ENCODE measurements at regions not wholly inside any gene's neighbourhood (a gene's known extent, or its start where the extent isn't known, plus 50 kb on each side); places are given as distances from the start of the nearest gene placed in this dataset.

- Histone ChIP-seq H3K36me3 (ENCODE audit: low read depth, low read length) (no peaks in the 10 kb centered on the region), H2AFZ (ENCODE audit: low read length) (no peak overlapping the region), H3K27ac (ENCODE audit: low read length) (no peak overlapping the region), H3K9me3 (ENCODE audit: low read length) (no peaks in the 10 kb centered on the region), H3F3A (ENCODE audit: low read length, unreplicated experiment) (no peaks in the 10 kb centered on the region), H4K20me1 (ENCODE audit: low read length) (no peaks in the 10 kb centered on the region), H3K9ac (ENCODE audit: low read length) (no peak overlapping the region), H3K79me2 (ENCODE audit: low read length) (no peaks in the 10 kb centered on the region), H3K9me2 (replicated peaks; ENCODE audit: low read length) (no peaks in the 10 kb centered on the region), H3K4me3 (ENCODE audit: low read length) (no peak overlapping the region), H3K4me2 (ENCODE audit: low read length) (no peak overlapping the region), H3K4me1 (ENCODE audit: insufficient read depth, low read length) (no peaks in the 10 kb centered on the region), H3K27me3 (ENCODE audit: low read length) (0 out of 2 replicates have a peak, but pooled peaks cover 6% of the 10 kb centered on the region)
- ATAC-seq (no peak), DNase-seq (no peak)
- intact Hi-C loops (cut with micrococcal nuclease): no loop called here
- ChIA-PET CTCF (no interaction called here), POLR2A (ENCODE audit: unreplicated experiment) (no interaction called here)
- no peak for TF ChIP-seq EZH2 (IDR thresholded peaks at IDR 0.05; ENCODE audit: low read length, unreplicated experiment)
- no peak for TF ChIP-seq CTCF (conservative IDR thresholded peaks at IDR 0.05; ENCODE audit: low read depth, low read length)
- no peak for TF ChIP-seq EZH2phosphoT487 (IDR thresholded peaks at IDR 0.05; ENCODE audit: borderline replicate concordance, low read length)
- no TSS peak for BruUV-seq (replicated peaks)
Measured at GRCh38 chr12:24463375-24463774, 485.5 kb downstream of the BCAT1 start.

DNA sequence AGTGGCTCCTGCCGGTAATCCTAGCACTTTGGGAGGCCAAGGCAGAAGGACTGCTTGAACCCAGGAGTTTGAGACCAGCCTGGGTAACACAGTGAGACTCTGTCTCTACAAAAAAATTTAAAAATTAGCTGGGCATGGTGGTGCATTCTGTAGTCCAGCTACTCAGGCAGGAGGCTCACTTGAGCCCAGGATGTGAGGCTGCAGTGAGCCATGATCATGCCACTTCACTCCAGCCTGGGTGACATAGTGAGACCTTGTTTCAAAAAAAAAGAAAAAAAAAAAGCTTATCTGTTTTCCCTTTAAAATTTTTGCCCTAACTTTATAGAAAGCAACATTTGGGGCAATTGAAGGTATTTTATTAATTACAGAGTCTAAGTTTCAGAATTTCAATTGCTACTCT lies 486.0 kb downstream of the BCAT1 start:
- no peaks in the 10 kb centered on the region for H3F3A ChIP-seq (ENCODE audit: low read length, unreplicated experiment)
- ChIA-PET POLR2A (ENCODE audit: unreplicated experiment) (no interaction called here), CTCF (no interaction called here)

DNA sequence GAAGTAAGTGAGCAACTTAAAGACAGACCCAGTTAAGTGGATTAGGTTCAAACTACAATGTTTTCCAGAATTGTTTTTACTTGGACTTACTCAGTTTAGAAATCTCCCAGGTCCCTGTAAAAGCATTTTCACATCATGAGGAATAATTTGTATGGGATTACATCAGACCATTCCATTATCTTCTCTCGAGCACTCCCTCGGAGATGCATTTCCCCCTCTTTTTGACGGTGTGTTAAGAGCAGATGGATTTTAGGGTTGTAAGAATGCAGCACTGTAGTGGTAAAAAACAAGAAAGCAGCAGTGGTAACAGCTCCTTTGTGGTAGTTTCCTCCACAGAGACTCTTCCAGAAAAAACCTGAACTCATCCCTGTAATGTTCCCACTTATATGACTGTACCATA lies 488.4 kb downstream of the BCAT1 start:
- Histone ChIP-seq H4K20me1 (ENCODE audit: low read length) (no peaks in the 10 kb centered on the region), H3K9ac (ENCODE audit: low read length) (no peak overlapping the region), H3K4me2 (ENCODE audit: low read length) (no peak overlapping the region), H3K4me1 (ENCODE audit: insufficient read depth, low read length) (no peaks in the 10 kb centered on the region), H3K27ac (ENCODE audit: low read length) (no peak overlapping the region), H3K36me3 (ENCODE audit: low read depth, low read length) (no peaks in the 10 kb centered on the region), H2AFZ (ENCODE audit: low read length) (no peak overlapping the region), H3K79me2 (ENCODE audit: low read length) (no peaks in the 10 kb centered on the region), H3F3A (ENCODE audit: low read length, unreplicated experiment) (no peaks in the 10 kb centered on the region), H3K9me2 (replicated peaks; ENCODE audit: low read length) (no peaks in the 10 kb centered on the region), H3K27me3 (ENCODE audit: low read length) (peaks cover 10% of the 10 kb centered on the region), H3K9me3 (ENCODE audit: low read length) (no peaks in the 10 kb centered on the region), H3K4me3 (ENCODE audit: low read length) (no peak overlapping the region)
- no peak for ATAC-seq
- POLR2A ChIA-PET (ENCODE audit: unreplicated experiment): no interaction called here
- intact Hi-C loops (cut with micrococcal nuclease): no loop called here
- BruUV-seq (replicated peaks): no TSS peak
- CTCF ChIA-PET: no interaction called here
- DNase-seq: no peak
- TF ChIP-seq EZH2phosphoT487 (IDR thresholded peaks at IDR 0.05; ENCODE audit: borderline replicate concordance, low read length) (no peak), EZH2 (IDR thresholded peaks at IDR 0.05; ENCODE audit: low read length, unreplicated experiment) (no peak), CTCF (conservative IDR thresholded peaks at IDR 0.05; ENCODE audit: low read depth, low read length) (no peak)

More for the DNA sequence above, 486.0 kb downstream of the BCAT1 start:
- Histone ChIP-seq H3K4me1 (ENCODE audit: insufficient read depth, low read length) (no peaks in the 10 kb centered on the region), H3K9ac (ENCODE audit: low read length) (no peak overlapping the region), H3K9me2 (replicated peaks; ENCODE audit: low read length) (no peaks in the 10 kb centered on the region), H3K36me3 (ENCODE audit: low read depth, low read length) (no peaks in the 10 kb centered on the region), H3K4me3 (ENCODE audit: low read length) (no peak overlapping the region), H2AFZ (ENCODE audit: low read length) (no peak overlapping the region), H3K79me2 (ENCODE audit: low read length) (no peaks in the 10 kb centered on the region), H3K27me3 (ENCODE audit: low read length) (0 out of 2 replicates have a peak, but pooled peaks cover 6% of the 10 kb centered on the region), H3K9me3 (ENCODE audit: low read length) (no peaks in the 10 kb centered on the region), H3K4me2 (ENCODE audit: low read length) (no peak overlapping the region), H4K20me1 (ENCODE audit: low read length) (no peaks in the 10 kb centered on the region), H3K27ac (ENCODE audit: low read length) (no peak overlapping the region)
- no peak for DNase-seq
- no TSS peak for BruUV-seq (replicated peaks)
- TF ChIP-seq EZH2phosphoT487 (IDR thresholded peaks at IDR 0.05; ENCODE audit: borderline replicate concordance, low read length) (no peak), CTCF (conservative IDR thresholded peaks at IDR 0.05; ENCODE audit: low read depth, low read length) (no peak), EZH2 (IDR thresholded peaks at IDR 0.05; ENCODE audit: low read length, unreplicated experiment) (no peak)
- no peak for ATAC-seq
- intact Hi-C loops (cut with micrococcal nuclease): no loop called here

Data from PC-3 (cell line).